ENCODE measurements at regions not wholly inside any gene's neighbourhood (a gene's known extent, or its start where the extent isn't known, plus 50 kb on each side); places are given as distances from the start of the nearest gene placed in this dataset.

DNA sequence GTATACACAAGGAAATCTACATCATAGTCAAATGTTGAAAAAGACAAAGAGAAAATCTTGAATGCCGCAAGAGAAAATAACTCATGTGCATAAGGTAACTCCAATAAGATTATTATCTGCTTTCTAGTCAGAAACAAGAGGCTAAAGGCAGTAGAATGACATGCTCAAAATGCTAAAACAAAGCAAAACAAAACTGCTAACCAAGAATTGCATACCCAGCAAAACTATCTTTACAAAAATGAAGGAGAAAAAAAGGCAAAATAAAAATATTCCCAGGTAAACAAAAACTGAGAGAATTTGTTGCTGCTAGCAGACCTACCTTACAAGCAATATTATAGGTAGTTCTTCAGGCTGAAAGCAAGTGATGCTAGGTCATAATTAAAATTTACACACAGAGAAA is 76.4 kb upstream of the TMEM158 start:
- Histone ChIP-seq H3K27me3 (no peaks in the 10 kb centered on the region), H3K4me3 (no peak overlapping the region), H3K4me1 (no peaks in the 10 kb centered on the region), H3K36me3 (ENCODE audit: low read depth, missing control alignments) (no peaks in the 10 kb centered on the region), H3K9me3 (no peaks in the 10 kb centered on the region), H3K27ac (no peak overlapping the region)
- TF ChIP-seq, protein P1, sequence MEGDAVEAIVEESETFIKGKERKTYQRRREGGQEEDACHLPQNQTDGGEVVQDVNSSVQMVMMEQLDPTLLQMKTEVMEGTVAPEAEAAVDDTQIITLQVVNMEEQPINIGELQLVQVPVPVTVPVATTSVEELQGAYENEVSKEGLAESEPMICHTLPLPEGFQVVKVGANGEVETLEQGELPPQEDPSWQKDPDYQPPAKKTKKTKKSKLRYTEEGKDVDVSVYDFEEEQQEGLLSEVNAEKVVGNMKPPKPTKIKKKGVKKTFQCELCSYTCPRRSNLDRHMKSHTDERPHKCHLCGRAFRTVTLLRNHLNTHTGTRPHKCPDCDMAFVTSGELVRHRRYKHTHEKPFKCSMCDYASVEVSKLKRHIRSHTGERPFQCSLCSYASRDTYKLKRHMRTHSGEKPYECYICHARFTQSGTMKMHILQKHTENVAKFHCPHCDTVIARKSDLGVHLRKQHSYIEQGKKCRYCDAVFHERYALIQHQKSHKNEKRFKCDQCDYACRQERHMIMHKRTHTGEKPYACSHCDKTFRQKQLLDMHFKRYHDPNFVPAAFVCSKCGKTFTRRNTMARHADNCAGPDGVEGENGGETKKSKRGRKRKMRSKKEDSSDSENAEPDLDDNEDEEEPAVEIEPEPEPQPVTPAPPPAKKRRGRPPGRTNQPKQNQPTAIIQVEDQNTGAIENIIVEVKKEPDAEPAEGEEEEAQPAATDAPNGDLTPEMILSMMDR (IDR thresholded peaks at IDR 0.05) = no peak
- TF ChIP-seq POLR2A (IDR thresholded peaks at IDR 0.05) = no peak
- intact Hi-C loops (cut with DNase I; ENCODE audit: low total_unique reads) = no loop called here
- WGBS, 2 donors = 97 to 100% methylated on average over 1 of the region's 1 CpG
- no peak for DNase-seq

DNA sequence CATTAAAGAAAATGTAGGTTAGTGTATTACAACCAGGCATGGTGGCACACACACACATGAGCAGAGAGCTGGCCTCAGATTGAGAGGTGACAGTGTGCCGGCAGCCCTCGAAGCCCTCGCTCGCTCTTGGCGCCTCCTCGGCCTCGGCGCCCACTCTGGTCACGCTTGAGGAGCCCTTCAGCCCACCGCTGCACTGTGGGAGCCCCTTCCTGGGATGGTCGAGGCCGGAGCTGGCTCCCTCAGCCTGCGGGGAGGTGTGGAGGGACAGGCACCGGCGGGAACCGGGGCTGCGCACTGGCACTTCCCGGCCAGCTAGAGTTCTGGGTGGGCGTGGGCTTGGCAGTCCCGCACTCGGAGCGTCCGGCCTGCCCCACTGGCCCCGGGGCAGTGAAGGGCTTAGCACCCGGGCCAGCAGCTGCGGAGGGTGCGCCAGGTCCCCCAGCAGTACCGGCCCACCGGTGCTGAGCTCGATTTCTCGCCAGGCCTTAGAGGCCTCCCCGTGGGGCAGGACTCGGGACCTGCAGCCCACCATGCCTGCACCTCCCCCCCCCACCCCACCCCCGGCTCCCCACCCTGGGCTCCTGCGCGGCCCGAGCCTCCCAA is 80.4 kb upstream of the TMEM158 start:
- Histone ChIP-seq H3K27me3 (no peaks in the 10 kb centered on the region), H3K4me1 (no peaks in the 10 kb centered on the region), H3K27ac (no peak overlapping the region), H3K36me3 (ENCODE audit: low read depth, missing control alignments) (no peaks in the 10 kb centered on the region), H3K9me3 (no peaks in the 10 kb centered on the region), H3K4me3 (peak overlapping the region in 1 of 2 donors; percentile 31)
- DNase-seq = no peak
- WGBS, 2 donors = 55 to 88% methylated on average over 16 to 31 of the region's 37 CpGs
- intact Hi-C loops (cut with DNase I; ENCODE audit: low total_unique reads) = no loop called here
- no peak for TF ChIP-seq POLR2A (IDR thresholded peaks at IDR 0.05)
- TF ChIP-seq, protein P1 (IDR thresholded peaks at IDR 0.05) = no peak

DNA sequence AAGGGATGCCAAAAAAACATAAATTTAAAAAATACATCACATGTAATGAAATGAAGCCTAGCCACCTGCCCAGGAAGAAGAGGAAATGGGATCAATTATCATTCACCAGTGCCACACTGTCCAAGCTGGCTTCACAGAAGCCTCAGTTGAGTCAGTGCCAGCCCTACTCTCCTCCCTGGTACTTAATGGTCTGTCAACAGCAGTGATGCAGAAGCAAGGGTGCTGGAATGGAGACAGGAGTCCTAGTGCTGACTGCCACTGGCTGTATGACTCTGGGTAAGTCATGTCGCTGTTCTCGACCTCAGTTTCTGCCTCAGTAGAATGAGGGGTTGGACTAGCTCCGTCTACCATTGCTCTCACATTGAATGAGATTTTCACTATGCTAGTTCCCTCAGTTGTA is 78.5 kb upstream of the LARS2 start:
- Histone ChIP-seq H3K36me3 (ENCODE audit: low read depth, missing control alignments) (no peaks in the 10 kb centered on the region), H3K4me3 (no peak overlapping the region), H3K27ac (no peak overlapping the region), H3K4me1 (no peaks in the 10 kb centered on the region), H3K27me3 (no peaks in the 10 kb centered on the region), H3K9me3 (no peaks in the 10 kb centered on the region)
- 79 to 92% methylated on average over 3 of the region's 3 CpGs for WGBS, 2 donors
- intact Hi-C loops (cut with DNase I; ENCODE audit: low total_unique reads) = no loop called here
- DNase-seq = no peak
- TF ChIP-seq, protein P1 (IDR thresholded peaks at IDR 0.05) = no peak
- no peak for TF ChIP-seq POLR2A (IDR thresholded peaks at IDR 0.05)

DNA sequence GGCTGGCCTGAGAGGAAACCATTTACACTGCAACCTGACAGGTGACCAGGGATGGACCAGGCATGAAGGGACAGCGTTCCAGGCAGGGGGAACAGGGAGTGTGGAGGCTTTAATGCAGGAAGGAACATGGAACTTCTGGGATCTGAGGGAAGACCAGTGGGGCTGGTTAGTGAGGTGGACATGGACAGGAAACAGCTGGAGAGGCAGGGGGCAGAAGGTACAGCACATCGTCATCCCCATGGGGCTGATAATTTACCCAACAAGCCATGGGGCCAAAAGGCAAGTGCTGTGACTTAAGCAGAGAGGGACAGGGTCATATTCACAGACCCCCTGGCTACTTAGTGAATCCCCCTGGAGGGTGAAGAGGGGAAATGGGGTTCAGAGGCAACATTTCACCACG is 77.0 kb upstream of the LARS2 start:
- H3K4me1 ChIP-seq = no peaks in the 10 kb centered on the region
- no peak overlapping the region for H3K27ac ChIP-seq
- H3K36me3 ChIP-seq (ENCODE audit: low read depth, missing control alignments) = no peaks in the 10 kb centered on the region
- H3K4me3 ChIP-seq = no peak overlapping the region
- WGBS, 2 donors = 48 to 59% methylated on average over 3 of the region's 3 CpGs
- intact Hi-C loops (cut with DNase I; ENCODE audit: low total_unique reads) = no loop called here
- TF ChIP-seq, protein P1 (IDR thresholded peaks at IDR 0.05) = no peak
- TF ChIP-seq POLR2A (IDR thresholded peaks at IDR 0.05) = no peak
- no peaks in the 10 kb centered on the region for H3K9me3 ChIP-seq
- H3K27me3 ChIP-seq = no peaks in the 10 kb centered on the region
- no peak for DNase-seq
